ENCODE measurements at regions not wholly inside any gene's neighbourhood (a gene's known extent, or its start where the extent isn't known, plus 50 kb on each side); places are given as distances from the start of the nearest gene placed in this dataset.

GRCh38 chr14:85198001-85198400 is 331.9 kb upstream of the FLRT2 start:
- H3K27me3 Mint-ChIP-seq: no peaks in the 10 kb centered on the region
- no peaks in the 10 kb centered on the region for H3K36me3 Mint-ChIP-seq
- Histone ChIP-seq H3K27me3 (ENCODE audit: control insufficient read depth, insufficient read depth, low read length) (no peaks in the 10 kb centered on the region), H3K27ac (ENCODE audit: insufficient read depth, low read length, poor library complexity, severe bottlenecking) (no peak overlapping the region), H3K9me3 (ENCODE audit: control insufficient read depth in 2 of 2, low read length in 2 of 2) (peaks cover 0 to 3% of the 10 kb centered on the region in 2 experiments), H3K4me3 (ENCODE audit: low read depth, low read length) (no peak overlapping the region), H3K36me3 (ENCODE audit: control insufficient read depth, insufficient read depth, low read length) (no peaks in the 10 kb centered on the region), H3K4me1 (ENCODE audit: control insufficient read depth, insufficient read depth, low read length, poor library complexity, severe bottlenecking) (no peaks in the 10 kb centered on the region)
- H3K27ac Mint-ChIP-seq: no peak overlapping the region
- no peak overlapping the region for H3K4me3 Mint-ChIP-seq
- H3K4me1 Mint-ChIP-seq: no peaks in the 10 kb centered on the region
- ATAC-seq (ENCODE audit: low read depth in 2 of 2) (no peak), DNase-seq (no peak)
- H3K9me3 Mint-ChIP-seq: peaks cover 6 to 22% (median 10%) of the 10 kb centered on the region in 7 donors

GRCh38 chr14:85205875-85206274 is 324.1 kb upstream of the FLRT2 start:
- no peaks in the 10 kb centered on the region for H3K27me3 ChIP-seq (ENCODE audit: control insufficient read depth, insufficient read depth, low read length)
- Mint-ChIP-seq H3K36me3 (no peaks in the 10 kb centered on the region), H3K27ac (no peak overlapping the region), H3K4me1 (no peaks in the 10 kb centered on the region), H3K9me3 (peaks cover 0 to 19% (median 4%) of the 10 kb centered on the region in 7 donors), H3K4me3 (no peak overlapping the region), H3K27me3 (no peaks in the 10 kb centered on the region)
- H3K27ac ChIP-seq (ENCODE audit: insufficient read depth, low read length, poor library complexity, severe bottlenecking): no peak overlapping the region
- H3K9me3 ChIP-seq (ENCODE audit: control insufficient read depth in 2 of 2, low read length in 2 of 2): no peaks in the 10 kb centered on the region
- DNase-seq: no peak
- H3K4me1 ChIP-seq (ENCODE audit: control insufficient read depth, insufficient read depth, low read length, poor library complexity, severe bottlenecking): no peaks in the 10 kb centered on the region
- no peaks in the 10 kb centered on the region for H3K36me3 ChIP-seq (ENCODE audit: control insufficient read depth, insufficient read depth, low read length)
- H3K4me3 ChIP-seq (ENCODE audit: low read depth, low read length): no peak overlapping the region
- no peak for ATAC-seq (ENCODE audit: low read depth in 2 of 2)

- H3K4me3 Mint-ChIP-seq: no peak overlapping the region
- ATAC-seq (ENCODE audit: low read depth in 2 of 2) (no peak), DNase-seq (no peak)
- Histone ChIP-seq H3K9me3 (ENCODE audit: control insufficient read depth in 2 of 2, low read length in 2 of 2) (no peaks in the 10 kb centered on the region), H3K27ac (ENCODE audit: insufficient read depth, low read length, poor library complexity, severe bottlenecking) (no peak overlapping the region), H3K4me3 (ENCODE audit: low read depth, low read length) (no peak overlapping the region), H3K27me3 (ENCODE audit: control insufficient read depth, insufficient read depth, low read length) (no peaks in the 10 kb centered on the region), H3K4me1 (ENCODE audit: control insufficient read depth, insufficient read depth, low read length, poor library complexity, severe bottlenecking) (no peaks in the 10 kb centered on the region), H3K36me3 (ENCODE audit: control insufficient read depth, insufficient read depth, low read length) (no peaks in the 10 kb centered on the region)
- no peaks in the 10 kb centered on the region for H3K4me1 Mint-ChIP-seq
- no peak overlapping the region for H3K27ac Mint-ChIP-seq
- peaks cover under 1 to 12% (median 4%) of the 10 kb centered on the region in 7 donors for H3K9me3 Mint-ChIP-seq
- no peaks in the 10 kb centered on the region for H3K36me3 Mint-ChIP-seq
- H3K27me3 Mint-ChIP-seq: no peaks in the 10 kb centered on the region
These were observed 315.5 kb upstream of the FLRT2 start for GRCh38 chr14:85214471-85214870.

- Mint-ChIP-seq H3K4me3 (no peak overlapping the region), H3K27ac (no peak overlapping the region), H3K4me1 (no peaks in the 10 kb centered on the region), H3K27me3 (no peaks in the 10 kb centered on the region), H3K36me3 (no peaks in the 10 kb centered on the region), H3K9me3 (peaks cover 4 to 12% (median 7%) of the 10 kb centered on the region in 7 donors)
- Histone ChIP-seq H3K27me3 (ENCODE audit: control insufficient read depth, insufficient read depth, low read length) (no peaks in the 10 kb centered on the region), H3K4me3 (ENCODE audit: low read depth, low read length) (no peak overlapping the region), H3K4me1 (ENCODE audit: control insufficient read depth, insufficient read depth, low read length, poor library complexity, severe bottlenecking) (no peaks in the 10 kb centered on the region), H3K9me3 (ENCODE audit: control insufficient read depth in 2 of 2, low read length in 2 of 2) (no peaks in the 10 kb centered on the region), H3K27ac (ENCODE audit: insufficient read depth, low read length, poor library complexity, severe bottlenecking) (no peak overlapping the region), H3K36me3 (ENCODE audit: control insufficient read depth, insufficient read depth, low read length) (no peaks in the 10 kb centered on the region)
- DNase-seq: no peak
- no peak for ATAC-seq (ENCODE audit: low read depth in 2 of 2)
These were observed 312.5 kb upstream of the FLRT2 start for GRCh38 chr14:85217412-85217811.

GRCh38 chr14:85218982-85219381 is 311.0 kb upstream of the FLRT2 start:
- Histone ChIP-seq H3K27me3 (ENCODE audit: control insufficient read depth, insufficient read depth, low read length) (no peaks in the 10 kb centered on the region), H3K4me3 (ENCODE audit: low read depth, low read length) (no peak overlapping the region), H3K36me3 (ENCODE audit: control insufficient read depth, insufficient read depth, low read length) (no peaks in the 10 kb centered on the region), H3K27ac (ENCODE audit: insufficient read depth, low read length, poor library complexity, severe bottlenecking) (no peak overlapping the region), H3K4me1 (ENCODE audit: control insufficient read depth, insufficient read depth, low read length, poor library complexity, severe bottlenecking) (no peaks in the 10 kb centered on the region), H3K9me3 (ENCODE audit: control insufficient read depth in 2 of 2, low read length in 2 of 2) (no peaks in the 10 kb centered on the region)
- Mint-ChIP-seq H3K27me3 (no peaks in the 10 kb centered on the region), H3K9me3 (peaks cover 3 to 16% (median 5%) of the 10 kb centered on the region in 7 donors), H3K4me3 (no peak overlapping the region), H3K4me1 (no peaks in the 10 kb centered on the region), H3K36me3 (no peaks in the 10 kb centered on the region), H3K27ac (no peak overlapping the region)
- no peak for ATAC-seq (ENCODE audit: low read depth in 2 of 2)
- no peak for DNase-seq

GRCh38 chr14:85221832-85222231 is 308.1 kb upstream of the FLRT2 start:
- peaks cover 0 to 19% (median 10%) of the 10 kb centered on the region in 7 donors for H3K9me3 Mint-ChIP-seq
- ATAC-seq (ENCODE audit: low read depth in 2 of 2): no peak

GRCh38 chr14:85222341-85222740 is 307.6 kb upstream of the FLRT2 start:
- no peaks in the 10 kb centered on the region for H3K27me3 ChIP-seq (ENCODE audit: control insufficient read depth, insufficient read depth, low read length)
- no peak overlapping the region for H3K4me3 Mint-ChIP-seq
- H3K36me3 ChIP-seq (ENCODE audit: control insufficient read depth, insufficient read depth, low read length): no peaks in the 10 kb centered on the region
- H3K27me3 Mint-ChIP-seq: no peaks in the 10 kb centered on the region
- H3K4me1 Mint-ChIP-seq: no peaks in the 10 kb centered on the region
- H3K27ac Mint-ChIP-seq: no peak overlapping the region
- H3K9me3 ChIP-seq (ENCODE audit: control insufficient read depth in 2 of 2, low read length in 2 of 2): peaks cover 1 to 2% of the 10 kb centered on the region in 2 experiments
- H3K36me3 Mint-ChIP-seq: no peaks in the 10 kb centered on the region
- H3K9me3 Mint-ChIP-seq: peaks cover 0 to 23% (median 11%) of the 10 kb centered on the region in 7 donors
- no peak overlapping the region for H3K27ac ChIP-seq (ENCODE audit: insufficient read depth, low read length, poor library complexity, severe bottlenecking)
- ATAC-seq (ENCODE audit: low read depth in 2 of 2): no peak
- no peaks in the 10 kb centered on the region for H3K4me1 ChIP-seq (ENCODE audit: control insufficient read depth, insufficient read depth, low read length, poor library complexity, severe bottlenecking)
- no peak for DNase-seq
- no peak overlapping the region for H3K4me3 ChIP-seq (ENCODE audit: low read depth, low read length)

More at GRCh38 chr14:85221832-85222231, 308.1 kb upstream of the FLRT2 start:
- peaks cover 0 to 2% of the 10 kb centered on the region in 2 experiments for H3K9me3 ChIP-seq (ENCODE audit: control insufficient read depth in 2 of 2, low read length in 2 of 2)
- no peaks in the 10 kb centered on the region for H3K36me3 ChIP-seq (ENCODE audit: control insufficient read depth, insufficient read depth, low read length)
- no peaks in the 10 kb centered on the region for H3K4me1 Mint-ChIP-seq
- H3K4me3 ChIP-seq (ENCODE audit: low read depth, low read length): no peak overlapping the region
- DNase-seq: no peak
- no peak overlapping the region for H3K27ac Mint-ChIP-seq
- no peaks in the 10 kb centered on the region for H3K27me3 ChIP-seq (ENCODE audit: control insufficient read depth, insufficient read depth, low read length)
- H3K27ac ChIP-seq (ENCODE audit: insufficient read depth, low read length, poor library complexity, severe bottlenecking): no peak overlapping the region
- no peaks in the 10 kb centered on the region for H3K4me1 ChIP-seq (ENCODE audit: control insufficient read depth, insufficient read depth, low read length, poor library complexity, severe bottlenecking)
- H3K36me3 Mint-ChIP-seq: no peaks in the 10 kb centered on the region
- no peaks in the 10 kb centered on the region for H3K27me3 Mint-ChIP-seq
- H3K4me3 Mint-ChIP-seq: no peak overlapping the region

- no peak for ATAC-seq (ENCODE audit: low read depth in 2 of 2)
- H3K27ac Mint-ChIP-seq: no peak overlapping the region
- no peak for DNase-seq
- Histone ChIP-seq H3K9me3 (ENCODE audit: control insufficient read depth in 2 of 2, low read length in 2 of 2) (peaks cover 2 to 4% of the 10 kb centered on the region in 2 experiments), H3K4me3 (ENCODE audit: low read depth, low read length) (no peak overlapping the region), H3K27ac (ENCODE audit: insufficient read depth, low read length, poor library complexity, severe bottlenecking) (no peak overlapping the region), H3K27me3 (ENCODE audit: control insufficient read depth, insufficient read depth, low read length) (no peaks in the 10 kb centered on the region), H3K36me3 (ENCODE audit: control insufficient read depth, insufficient read depth, low read length) (no peaks in the 10 kb centered on the region), H3K4me1 (ENCODE audit: control insufficient read depth, insufficient read depth, low read length, poor library complexity, severe bottlenecking) (no peaks in the 10 kb centered on the region)
- H3K27me3 Mint-ChIP-seq: no peaks in the 10 kb centered on the region
- H3K9me3 Mint-ChIP-seq: peaks cover 4 to 32% (median 13%) of the 10 kb centered on the region in 7 donors
- no peaks in the 10 kb centered on the region for H3K36me3 Mint-ChIP-seq
- H3K4me3 Mint-ChIP-seq: no peak overlapping the region
- no peaks in the 10 kb centered on the region for H3K4me1 Mint-ChIP-seq
These were observed 306.3 kb upstream of the FLRT2 start for GRCh38 chr14:85223667-85224066.
